ENCODE measurements at regions not wholly inside any gene's neighbourhood (a gene's known extent, or its start where the extent isn't known, plus 50 kb on each side); places are given as distances from the start of the nearest gene placed in this dataset.

GRCh38 chr12:92614502-92614901 is 88.3 kb upstream of the PLEKHG7 start:
- no peak for DNase-seq (ENCODE audit: low read depth)

DNA sequence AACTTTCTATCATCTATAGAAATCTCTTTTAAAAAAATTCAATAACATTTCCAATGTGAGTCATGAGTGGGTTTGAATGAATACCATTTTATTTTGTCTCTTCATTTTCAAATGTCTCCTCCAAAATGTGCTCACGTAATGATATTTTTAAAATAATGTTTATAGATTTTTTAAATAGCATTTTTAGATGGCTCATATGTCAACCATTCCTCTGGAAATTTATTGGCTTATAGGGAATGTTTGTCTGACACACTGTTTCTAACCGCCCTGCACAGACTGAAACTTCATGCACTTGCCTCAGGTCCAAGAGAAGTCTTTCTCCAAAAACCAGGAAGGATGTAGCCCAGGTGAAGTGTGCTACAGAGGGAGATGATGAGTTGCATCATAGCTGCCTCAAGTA is 88.8 kb upstream of the PLEKHG7 start:
- DNase-seq (ENCODE audit: low read depth): no peak

GRCh38 chr12:92612611-92613010 is 90.2 kb upstream of the PLEKHG7 start:
- DNase-seq (ENCODE audit: low read depth): no peak

- no peak for DNase-seq (ENCODE audit: low read depth)
Observed at GRCh38 chr12:92608151-92609091, 94.4 kb upstream of the PLEKHG7 start.

DNA sequence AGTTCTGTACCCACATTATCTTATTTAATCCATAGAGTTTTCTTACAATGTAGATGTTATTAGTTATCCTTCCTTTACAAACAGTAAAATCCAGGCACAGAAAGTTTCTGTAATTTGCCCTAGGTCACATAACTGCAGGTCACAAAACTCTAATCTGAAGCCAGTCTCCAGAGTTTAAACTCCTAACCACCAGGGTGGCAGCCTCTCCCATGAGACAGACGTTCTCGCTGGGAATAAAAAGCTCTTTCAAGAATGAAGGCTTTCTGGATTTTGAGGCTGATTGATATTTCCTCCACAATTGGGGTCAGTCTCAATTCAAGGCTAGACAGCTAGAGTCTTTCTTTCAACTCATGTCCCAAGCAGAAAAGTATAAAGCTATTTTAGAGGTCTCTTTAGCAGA is 95.8 kb upstream of the PLEKHG7 start:
- no peak for DNase-seq (ENCODE audit: low read depth)

DNA sequence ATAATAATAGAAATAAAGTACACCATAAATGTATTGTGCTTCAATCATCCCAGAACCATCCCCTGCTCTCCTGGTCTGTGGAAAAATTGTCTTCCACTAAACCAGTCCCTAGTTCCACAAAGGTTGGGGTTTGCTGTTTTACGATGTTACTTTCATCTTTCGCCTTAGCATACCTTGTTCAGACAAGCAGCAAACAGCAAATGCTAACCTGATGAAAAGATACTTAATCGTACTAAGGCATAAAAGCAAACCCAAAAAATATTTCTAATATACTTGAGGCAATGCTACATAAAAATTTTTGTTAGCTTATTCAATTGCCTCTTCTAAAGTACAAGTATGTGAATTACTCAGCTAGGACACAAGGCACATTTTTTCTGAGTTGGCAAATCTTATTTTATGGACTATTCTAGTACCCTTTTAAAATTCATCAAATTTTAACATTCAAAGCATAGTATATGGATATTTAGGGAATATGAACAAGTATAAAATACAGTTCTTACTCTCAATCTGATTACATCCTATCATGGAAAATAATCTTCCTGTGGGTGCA is 97.1 kb upstream of the PLEKHG7 start:
- no peak for DNase-seq (ENCODE audit: low read depth)

DNA sequence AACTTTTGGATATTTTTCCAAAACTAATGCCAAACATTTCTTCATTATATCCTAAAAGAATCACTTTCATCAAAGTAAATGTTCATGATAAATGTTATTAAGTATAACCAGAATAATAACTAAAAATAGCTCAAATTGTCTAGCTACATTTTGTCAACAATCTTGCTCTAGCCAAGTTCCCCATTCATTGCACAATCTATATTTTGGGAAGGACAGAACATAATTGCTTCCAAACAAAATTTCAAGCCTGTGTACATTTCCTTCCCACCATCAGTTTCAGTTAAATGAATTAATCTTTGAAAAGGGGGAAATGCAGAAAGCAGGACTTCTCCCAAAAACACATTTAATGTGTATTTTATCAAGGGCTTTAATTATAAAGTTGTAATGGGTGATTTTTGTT is 98.0 kb upstream of the PLEKHG7 start:
- DNase-seq (ENCODE audit: low read depth): no peak

GRCh38 chr12:92603741-92604432 is 98.9 kb upstream of the PLEKHG7 start:
- DNase-seq (ENCODE audit: low read depth): no peak

DNA sequence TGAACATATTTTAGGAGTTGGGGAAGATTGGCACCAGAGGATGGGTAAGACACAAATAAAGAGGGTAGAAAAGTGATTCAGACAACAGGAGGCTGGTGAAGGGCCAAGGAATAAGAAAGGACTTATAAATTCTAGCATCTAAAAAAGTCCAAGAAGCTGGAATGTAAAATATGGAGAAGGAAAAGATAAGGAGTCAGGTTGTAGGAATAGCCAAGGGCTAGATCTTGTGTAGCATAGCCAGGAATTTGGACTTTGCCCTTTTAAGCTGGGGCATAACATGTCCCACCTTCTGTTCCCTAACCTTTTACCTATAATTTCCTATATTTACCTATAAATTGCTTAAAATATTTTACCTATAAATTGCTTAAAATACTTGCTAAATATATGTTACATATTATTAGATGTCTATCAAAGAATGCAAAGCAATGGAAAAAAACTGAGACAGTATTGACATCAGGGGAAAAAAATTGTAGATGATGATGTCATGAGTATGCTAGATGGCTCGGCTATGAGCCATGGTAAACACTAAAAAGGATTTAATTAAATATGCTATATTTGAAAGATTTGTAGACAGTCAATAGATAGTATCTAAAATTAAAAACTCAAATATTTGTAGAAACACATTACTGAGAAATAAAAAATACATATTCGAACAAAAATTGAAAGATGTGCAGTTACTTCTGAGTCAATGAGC is 99.7 kb upstream of the PLEKHG7 start:
- no peak for DNase-seq (ENCODE audit: low read depth)

GRCh38 chr12:92602476-92602875 is 100.3 kb upstream of the PLEKHG7 start:
- DNase-seq (ENCODE audit: low read depth): no peak

DNA sequence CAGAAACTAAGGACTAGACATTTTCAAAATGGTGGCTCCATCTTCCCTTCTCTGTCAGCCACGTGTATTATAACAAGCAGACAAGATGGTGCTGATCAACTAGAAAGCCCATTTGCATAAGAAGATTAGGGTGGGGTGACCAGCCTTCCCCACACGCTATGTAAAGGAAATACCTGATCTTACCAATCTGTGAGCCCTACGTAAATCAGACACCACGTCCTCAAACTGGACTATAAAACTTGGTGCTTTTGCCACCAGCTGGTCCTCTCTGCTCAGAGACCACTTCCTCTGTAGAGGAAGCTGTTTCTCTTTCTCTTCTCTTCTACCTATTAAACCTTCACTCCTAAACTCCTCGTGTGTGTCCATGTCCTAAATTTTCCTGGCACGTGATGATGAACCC is 101.1 kb upstream of the PLEKHG7 start:
- no peak for DNase-seq (ENCODE audit: low read depth)

GRCh38 chr12:92601176-92601575 is 101.6 kb upstream of the PLEKHG7 start:
- no peak for DNase-seq (ENCODE audit: low read depth)

GRCh38 chr12:92600052-92600451 is 102.7 kb upstream of the PLEKHG7 start:
- DNase-seq (ENCODE audit: low read depth): no peak

DNA sequence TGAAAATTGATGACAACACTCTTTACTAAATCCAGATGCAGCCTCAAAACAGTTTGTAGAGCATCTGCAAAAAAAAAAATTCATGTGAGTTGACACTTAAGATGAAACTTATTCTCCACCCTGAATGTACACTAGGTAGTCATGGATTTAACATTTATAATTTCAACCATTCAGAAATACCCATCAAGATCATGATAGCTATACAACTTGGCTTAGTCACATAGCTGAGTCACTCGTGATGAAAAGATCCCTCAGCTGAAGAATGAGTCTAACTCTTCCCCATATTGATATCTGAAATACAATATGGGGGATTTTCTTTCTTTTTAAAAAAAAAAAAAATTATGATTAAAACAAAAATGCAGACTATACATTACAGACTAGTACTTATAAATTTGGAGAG is 104.8 kb upstream of the PLEKHG7 start:
- DNase-seq (ENCODE audit: low read depth): no peak

- no peak for DNase-seq (ENCODE audit: low read depth)
Observed at GRCh38 chr12:92597118-92597517, 105.7 kb upstream of the PLEKHG7 start.

- no peak for DNase-seq (ENCODE audit: low read depth)
Observed at GRCh38 chr12:92596383-92596782, 106.4 kb upstream of the PLEKHG7 start.

GRCh38 chr12:92595663-92596062 is 107.1 kb upstream of the PLEKHG7 start:
- DNase-seq (ENCODE audit: low read depth): no peak

DNA sequence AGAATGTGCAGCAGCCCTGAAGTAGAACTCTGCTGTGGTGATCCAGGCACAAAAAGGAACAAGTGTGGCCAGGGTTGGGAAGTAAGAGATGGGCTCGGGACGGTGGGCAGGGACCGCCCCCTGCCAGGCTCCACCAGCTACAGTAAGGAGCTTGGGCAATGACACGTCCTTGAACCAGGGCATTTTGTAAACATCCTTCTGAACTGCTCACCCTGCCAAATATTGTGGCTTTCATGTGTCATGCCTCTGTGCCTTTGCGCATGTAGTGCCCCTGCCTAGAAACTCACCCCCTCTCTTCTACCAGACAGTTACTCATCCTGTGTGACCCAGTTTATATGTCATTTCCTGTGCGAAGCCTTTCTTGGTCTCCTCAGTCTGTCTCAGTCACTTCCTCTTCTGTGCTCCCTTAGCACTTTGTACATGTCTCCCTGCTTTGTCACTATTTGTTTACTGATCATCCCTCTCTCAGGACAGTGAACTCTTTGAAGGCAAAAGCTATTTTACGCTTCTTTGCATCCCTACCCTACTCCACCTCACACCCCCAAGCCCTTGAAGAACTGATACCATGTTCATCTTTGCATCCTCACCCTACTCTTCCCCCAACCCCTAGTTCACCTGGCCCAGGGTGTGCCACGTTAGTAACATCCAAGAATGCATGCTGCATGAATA is 108.9 kb upstream of the PLEKHG7 start:
- peak; percentile 60 for DNase-seq (ENCODE audit: low read depth)

GRCh38 chr12:92585115-92585727 is 117.6 kb upstream of the PLEKHG7 start:
- no peak for DNase-seq (ENCODE audit: low read depth)

GRCh38 chr12:92583910-92584309 is 118.9 kb upstream of the PLEKHG7 start:
- no peak for DNase-seq (ENCODE audit: low read depth)

DNA sequence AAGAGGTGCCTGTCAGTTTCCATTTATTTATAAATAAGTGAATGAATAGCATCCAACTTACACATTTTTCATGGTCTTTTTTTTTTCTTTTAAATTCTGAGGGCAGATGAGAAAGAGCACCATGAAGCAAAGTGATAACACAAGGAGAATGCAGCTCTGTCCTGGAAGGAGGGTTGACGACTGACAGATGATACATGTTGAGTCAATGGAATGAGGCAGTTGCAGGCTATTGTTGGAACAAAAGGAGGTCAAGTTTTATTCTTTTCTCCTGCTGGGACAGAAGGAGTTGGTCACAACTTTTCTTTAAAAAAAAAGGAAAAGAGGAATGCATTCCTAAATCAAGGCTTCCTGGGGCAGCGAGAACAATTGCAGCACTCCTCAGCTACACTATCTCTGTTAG is 119.9 kb upstream of the PLEKHG7 start:
- DNase-seq (ENCODE audit: low read depth): no peak

GRCh38 chr12:92582475-92582874 is 120.3 kb upstream of the PLEKHG7 start:
- DNase-seq (ENCODE audit: low read depth): no peak
